H1 (cell line): ENCODE measurements at regions not wholly inside any gene's neighbourhood (a gene's known extent, or its start where the extent isn't known, plus 50 kb on each side); places are given as distances from the start of the nearest gene placed in this dataset.

Source experiments
- CTCF ChIA-PET: fragments of 300-600 bp; sonication (Branson Sonifier 250); formaldehyde crosslinking; loops from one replicate; lab custom pipeline; 2021; ENCODE audit not compliant: partially characterized antibody; lab: Charles Lee
- POLR2A ChIA-PET: fragments of 300-600 bp; sonication (Branson Sonifier 250); formaldehyde crosslinking; loops from one replicate; lab custom pipeline; 2021; ENCODE audit warnings: inconsistent platforms; ENCODE audit not compliant: partially characterized antibody; lab: Charles Lee
- DNase-seq, 2 experiments: peaks; one replicate each; pipeline versions ENCODE4 v3.0.0 to v3.0.0-alpha.2; 2010 to 2022; ENCODE audit warnings: low spot score in 2 of 2, low read depth in 1 of 2, mixed read lengths in 1 of 2
- FAIRE-seq: peaks from 2 replicates; lab custom pipeline; 2011; peaks lifted over from hg19 to GRCh38; lab: Jason Lieb, UNC
- H2AFZ ChIP-seq: 2 replicates; pipeline ENCODE4 v1.8.1; 2012; ENCODE audit warnings: low read length, inconsistent platforms
- H2AK5ac ChIP-seq: 2 replicates; pipeline ENCODE4 v1.6.1; 2013; ENCODE audit warnings: low read depth, low read length
- H2BK120ac ChIP-seq: replicated peaks from 2 replicates; pipeline ENCODE3; 2013; ENCODE audit warnings: low read depth, low read length, inconsistent platforms
- H2BK12ac ChIP-seq: 2 replicates; pipeline ENCODE4 v1.6.1; 2013; ENCODE audit warnings: low read depth, low read length
- H2BK15ac ChIP-seq: 2 replicates; pipeline ENCODE4 v1.6.1; 2013; ENCODE audit warnings: low read length
- H2BK20ac ChIP-seq: 2 replicates; pipeline ENCODE4 v1.6.1; 2013; ENCODE audit warnings: low read length
- H2BK5ac ChIP-seq: 2 replicates; pipeline ENCODE4 v1.6.1; 2013; ENCODE audit warnings: low read depth, low read length
- H3K14ac ChIP-seq: 2 replicates; pipeline ENCODE4 v1.6.1; 2013; ENCODE audit warnings: inconsistent platforms; ENCODE audit not compliant: insufficient read length
- H3K18ac ChIP-seq: 2 replicates; pipeline ENCODE4 v1.6.1; 2013; ENCODE audit warnings: low read length; ENCODE audit errors: extremely low read depth
- H3K23ac ChIP-seq: 2 replicates; pipeline ENCODE4 v1.6.1; 2013; ENCODE audit warnings: inconsistent platforms; ENCODE audit not compliant: insufficient read length
- H3K23me2 ChIP-seq: 2 replicates; pipeline ENCODE4 v1.6.1; 2013; ENCODE audit warnings: low read depth, low read length
- H3K27ac ChIP-seq: 2 replicates; pipeline ENCODE4 v1.6.1; 2011; ENCODE audit warnings: low read depth, low read length, inconsistent platforms
- H3K27me3 ChIP-seq, 4 experiments: replicated peaks in 1 of 4; 1 replicate in 1 of 4; 2 replicates in 3 of 4; pipeline versions ENCODE4 v1.6.1 to v1.8.1; 2011 to 2013; ENCODE audit warnings: low read length in 3 of 4, mild to moderate bottlenecking in 3 of 4, inconsistent platforms in 2 of 4, mixed read lengths in 2 of 4, moderate library complexity in 1 of 4; ENCODE audit not compliant: control insufficient read depth in 3 of 4, insufficient read depth in 3 of 4; ENCODE audit errors: extremely low read depth in 1 of 4
- H3K36me3 ChIP-seq, 4 experiments: 2 replicates each; pipeline versions ENCODE4 v1.6.1 to v1.8.1; 2011 to 2013; ENCODE audit warnings: mild to moderate bottlenecking in 4 of 4, low read length in 3 of 4, moderate library complexity in 2 of 4, control low read depth in 1 of 4, inconsistent platforms in 1 of 4; ENCODE audit not compliant: insufficient read depth in 4 of 4, control insufficient read depth in 2 of 4
- H3K4ac ChIP-seq: replicated peaks from 2 replicates; pipeline ENCODE3; 2013; ENCODE audit warnings: low read length, low read depth, mixed read lengths, inconsistent platforms; ENCODE audit not compliant: insufficient read length
- H3K4me1 ChIP-seq, 4 experiments: replicated peaks in 1 of 4; 1 replicate in 1 of 4; 2 replicates in 3 of 4; pipeline versions ENCODE4 v1.6.1 to v1.8.1; 2011 to 2013; ENCODE audit warnings: low read length in 3 of 4, inconsistent platforms in 2 of 4, mixed read lengths in 1 of 4; ENCODE audit not compliant: insufficient read depth in 4 of 4, control insufficient read depth in 3 of 4
- H3K4me2 ChIP-seq, 2 experiments: 2 replicates each; pipeline versions ENCODE4 v1.6.1 to v1.8.1; 2011 to 2013; ENCODE audit warnings: low read depth in 2 of 2, low read length in 2 of 2, control low read depth in 1 of 2, inconsistent platforms in 1 of 2, mild to moderate bottlenecking in 1 of 2; ENCODE audit not compliant: insufficient read depth in 1 of 2
- H3K4me3 ChIP-seq, 4 experiments: fragments of 200-600, 300-600 bp in 1 of 4; sonication (generic), shearing (Covaris generic), sonication (Bioruptor Twin) in 1 of 4; 2 replicates each; pipeline versions ENCODE4 v1.5.1 to v1.8.1; 2011 to 2016; ENCODE audit warnings: low read length in 4 of 4, low read depth in 3 of 4, control low read depth in 2 of 4, inconsistent platforms in 2 of 4, mild to moderate bottlenecking in 2 of 4, mixed read lengths in 1 of 4, moderate library complexity in 1 of 4; ENCODE audit not compliant: insufficient read depth in 2 of 4; ENCODE audit errors: extremely low read depth in 1 of 4
- H3K56ac ChIP-seq: replicated peaks from 2 replicates; pipeline ENCODE3; 2013; ENCODE audit warnings: low read depth, mild to moderate bottlenecking, mixed read lengths, low read length, inconsistent platforms; ENCODE audit not compliant: insufficient read length
- H3K79me1 ChIP-seq: 2 replicates; pipeline ENCODE4 v1.6.1; 2013; ENCODE audit warnings: low read depth, low read length, control low read depth
- H3K79me2 ChIP-seq, 2 experiments: 2 replicates each; pipeline versions ENCODE4 v1.6.1 to v1.8.1; 2012 to 2013; ENCODE audit warnings: low read length in 2 of 2, mild to moderate bottlenecking in 2 of 2, inconsistent platforms in 1 of 2; ENCODE audit not compliant: insufficient read depth in 2 of 2, control insufficient read depth in 1 of 2
- H3K9ac ChIP-seq, 4 experiments: replicated peaks in 1 of 4; 1 replicate in 1 of 4; 2 replicates in 3 of 4; pipeline versions ENCODE4 v1.6.1 to v1.8.1; 2011 to 2013; ENCODE audit warnings: low read depth in 3 of 4, low read length in 3 of 4, control low read depth in 2 of 4, mild to moderate bottlenecking in 2 of 4, moderate library complexity in 2 of 4, inconsistent platforms in 1 of 4; ENCODE audit errors: extremely low read depth in 1 of 4
- H3K9me3 ChIP-seq, 2 experiments: 2 replicates each; pipeline versions ENCODE4 v1.6.1 to v1.8.1; 2012 to 2013; ENCODE audit warnings: mild to moderate bottlenecking in 2 of 2, moderate library complexity in 2 of 2, control low read depth in 1 of 2, inconsistent platforms in 1 of 2, low read depth in 1 of 2, low read length in 1 of 2, mixed read lengths in 1 of 2; ENCODE audit not compliant: insufficient read depth in 2 of 2
- H4K20me1 ChIP-seq, 2 experiments: replicated peaks in 1 of 2; 2 replicates each; pipeline versions ENCODE3 to v1.8.1; 2011 to 2013; ENCODE audit warnings: inconsistent platforms in 2 of 2, low read length in 2 of 2, mild to moderate bottlenecking in 1 of 2; ENCODE audit not compliant: insufficient read depth in 2 of 2, control insufficient read depth in 1 of 2
- H4K5ac ChIP-seq: 2 replicates; pipeline ENCODE4 v1.6.1; 2013; ENCODE audit warnings: low read length, low read depth, mixed read lengths, inconsistent platforms; ENCODE audit not compliant: insufficient read length
- H4K8ac ChIP-seq: 2 replicates; pipeline ENCODE4 v1.8.0; 2013; ENCODE audit warnings: mild to moderate bottlenecking, moderate library complexity, low read length, inconsistent platforms; ENCODE audit not compliant: insufficient read depth; ENCODE audit errors: extremely low read depth
- H4K91ac ChIP-seq: replicated peaks from 2 replicates; pipeline ENCODE3; 2013; ENCODE audit warnings: low read length, mixed read lengths, inconsistent platforms; ENCODE audit not compliant: insufficient read length
- CBX8 ChIP-seq: fragments of 300-800, 300-1000 bp; sonication (generic); IDR thresholded peaks from 2 replicates; pipeline ENCODE4 v1.7.1; 2016; ENCODE audit warnings: low read depth, low read length, borderline replicate concordance
- SIN3A ChIP-seq, 2 experiments: IDR thresholded peaks in 1 of 2; conservative IDR thresholded peaks in 1 of 2; 2 replicates each; pipeline ENCODE4 v1.6.1; 2011 to 2012; ENCODE audit warnings: low read length in 2 of 2, improper control_type of control experiment in 1 of 2, low read depth in 1 of 2, mild to moderate bottlenecking in 1 of 2
- SIX5 ChIP-seq: IDR thresholded peaks from 2 replicates; pipeline ENCODE4 v1.6.1; 2011; ENCODE audit warnings: mild to moderate bottlenecking, low read depth, low read length
- WGBS, 2 experiments: shearing (Covaris generic) in 1 of 2; methylation state at CpG; one replicate each; pipeline versions ENCODE4 v1.1.6 to v1.1.7; 2013 to 2015; ENCODE audit warnings: low lambda C conversion rate in 2 of 2, mixed read lengths in 2 of 2, inconsistent platforms in 1 of 2, low coverage in 1 of 2, missing lambda C conversion rate in 1 of 2; ENCODE audit not compliant: insufficient replicate concordance in 2 of 2, insufficient coverage in 1 of 2, insufficient read length in 1 of 2; ENCODE audit errors: extremely low coverage in 1 of 2, missing lambda C conversion rate in 1 of 2; 5-methylcytosine and 5-hydroxymethylcytosine counted together
- TF ChIP-seq, protein P1 (sequence below), 3 experiments: IDR thresholded peaks; 1 replicate in 2 of 3; 2 replicates in 1 of 3; pipeline versions ENCODE4 v1.5.1 to v1.6.1; 2011; ENCODE audit warnings: low read length in 3 of 3, mild to moderate bottlenecking in 3 of 3, inconsistent platforms in 2 of 3, low read depth in 1 of 3, moderate library complexity in 1 of 3; ENCODE audit not compliant: insufficient read depth in 1 of 3; ENCODE audit errors: control extremely low read depth in 1 of 3
- TF ChIP-seq, protein P2 (sequence below): IDR thresholded peaks from 2 replicates; pipeline ENCODE4 v1.6.1; 2012; ENCODE audit warnings: inconsistent platforms

DNA sequence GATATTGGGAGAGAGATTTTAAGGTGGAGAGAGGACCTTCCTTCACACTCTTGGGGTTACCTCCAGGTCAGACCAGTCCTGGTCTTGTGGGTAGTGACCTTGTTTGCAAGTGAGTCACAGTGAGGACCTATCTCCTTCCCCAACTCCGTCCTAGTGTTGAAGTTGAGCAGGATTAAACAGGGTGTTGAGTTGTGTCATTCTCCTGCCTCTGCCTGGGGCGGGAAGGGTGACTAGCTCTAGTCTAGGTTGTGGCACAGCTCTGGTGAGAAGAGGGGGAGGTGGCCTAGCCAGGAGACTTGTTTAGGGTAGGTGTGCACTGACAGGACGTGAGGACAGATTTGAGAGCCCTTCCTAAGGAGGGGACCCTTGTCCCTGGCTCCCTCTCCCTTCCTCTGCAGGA, 119.6 kb upstream of the PITX1 start:
- ChIA-PET CTCF (interaction anchor here (1.0 kb wide), 1 partner anchor 13 kb away, joined by 3 read pairs; no protein-coding TSS in a partner anchor), POLR2A (no interaction called here)
- H2BK15ac ChIP-seq: no peak overlapping the region
- no peaks in the 10 kb centered on the region for H3K9me3 ChIP-seq
- H3K4ac ChIP-seq: no peak overlapping the region
- no peak overlapping the region for H3K9ac ChIP-seq
- H3K79me2 ChIP-seq: no peaks in the 10 kb centered on the region
- no peak overlapping the region for H3K4me3 ChIP-seq
- H3K4me1 ChIP-seq: peaks cover 0 to 6% (median 3%) of the 10 kb centered on the region in 4 experiments; a peak in 4 of 7 replicates
- no peak overlapping the region for H3K4me2 ChIP-seq
- no peak overlapping the region for H2BK120ac ChIP-seq
- no peak overlapping the region for H2AK5ac ChIP-seq
- H2AFZ ChIP-seq: no peak overlapping the region
- no peak overlapping the region for H3K56ac ChIP-seq
- TF ChIP-seq, protein P1, sequence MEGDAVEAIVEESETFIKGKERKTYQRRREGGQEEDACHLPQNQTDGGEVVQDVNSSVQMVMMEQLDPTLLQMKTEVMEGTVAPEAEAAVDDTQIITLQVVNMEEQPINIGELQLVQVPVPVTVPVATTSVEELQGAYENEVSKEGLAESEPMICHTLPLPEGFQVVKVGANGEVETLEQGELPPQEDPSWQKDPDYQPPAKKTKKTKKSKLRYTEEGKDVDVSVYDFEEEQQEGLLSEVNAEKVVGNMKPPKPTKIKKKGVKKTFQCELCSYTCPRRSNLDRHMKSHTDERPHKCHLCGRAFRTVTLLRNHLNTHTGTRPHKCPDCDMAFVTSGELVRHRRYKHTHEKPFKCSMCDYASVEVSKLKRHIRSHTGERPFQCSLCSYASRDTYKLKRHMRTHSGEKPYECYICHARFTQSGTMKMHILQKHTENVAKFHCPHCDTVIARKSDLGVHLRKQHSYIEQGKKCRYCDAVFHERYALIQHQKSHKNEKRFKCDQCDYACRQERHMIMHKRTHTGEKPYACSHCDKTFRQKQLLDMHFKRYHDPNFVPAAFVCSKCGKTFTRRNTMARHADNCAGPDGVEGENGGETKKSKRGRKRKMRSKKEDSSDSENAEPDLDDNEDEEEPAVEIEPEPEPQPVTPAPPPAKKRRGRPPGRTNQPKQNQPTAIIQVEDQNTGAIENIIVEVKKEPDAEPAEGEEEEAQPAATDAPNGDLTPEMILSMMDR (IDR thresholded peaks at IDR 0.05; ENCODE audit: control extremely low read depth in 1 of 3, insufficient read depth in 1 of 3, low read depth in 1 of 3, low read length in 3 of 3): no peak
- TF ChIP-seq, protein P2, sequence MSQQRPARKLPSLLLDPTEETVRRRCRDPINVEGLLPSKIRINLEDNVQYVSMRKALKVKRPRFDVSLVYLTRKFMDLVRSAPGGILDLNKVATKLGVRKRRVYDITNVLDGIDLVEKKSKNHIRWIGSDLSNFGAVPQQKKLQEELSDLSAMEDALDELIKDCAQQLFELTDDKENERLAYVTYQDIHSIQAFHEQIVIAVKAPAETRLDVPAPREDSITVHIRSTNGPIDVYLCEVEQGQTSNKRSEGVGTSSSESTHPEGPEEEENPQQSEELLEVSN: no peak
- TF ChIP-seq SIX5 (no peak), SIN3A (conservative IDR thresholded peaks at IDR 0.05 in 1 of 2, IDR thresholded peaks at IDR 0.05 in 1 of 2; ENCODE audit: low read depth in 1 of 2, low read length in 2 of 2) (no peak), CBX8 (no peak)
- H3K23me2 ChIP-seq: no peaks in the 10 kb centered on the region
- H3K18ac ChIP-seq: no peak overlapping the region
- no peak overlapping the region for H3K27ac ChIP-seq
- H3K27me3 ChIP-seq: no peaks in the 10 kb centered on the region; a peak in 1 of 7 replicates
- FAIRE-seq (no peak), DNase-seq (no peak)
- no peak overlapping the region for H3K23ac ChIP-seq
- no peak overlapping the region for H2BK5ac ChIP-seq
- 83% methylated on average over 3 of the region's 3 CpGs; no CpG with 5 or more reads in 1 of the 2 experiments for WGBS, 2 experiments
- H4K8ac ChIP-seq: no peak overlapping the region
- no peak overlapping the region for H2BK12ac ChIP-seq
- no peaks in the 10 kb centered on the region for H3K79me1 ChIP-seq
- no peak overlapping the region for H3K14ac ChIP-seq
- no peak overlapping the region for H2BK20ac ChIP-seq
- H4K20me1 ChIP-seq: no peaks in the 10 kb centered on the region
- no peak overlapping the region for H4K91ac ChIP-seq
- H4K5ac ChIP-seq: no peak overlapping the region
- no peaks in the 10 kb centered on the region for H3K36me3 ChIP-seq
